Uterus (tissue), 2 donors: ENCODE measurements at regions not wholly inside any gene's neighbourhood (a gene's known extent, or its start where the extent isn't known, plus 50 kb on each side); places are given as distances from the start of the nearest gene placed in this dataset.

ENCODE experiments used
- CTCF ChIP-seq, 4 experiments: fragments of 200-600 bp in 2 of 4; fragments of 450-650 bp in 2 of 4; sonication (generic) in 2 of 4; IDR thresholded peaks; one replicate each; pipeline ENCODE4 v1.5.1; 2016 to 2019; ENCODE audit warnings: antibody characterized with exemption in 4 of 4, mild to moderate bottlenecking in 2 of 4, moderate library complexity in 1 of 4
- POLR2A ChIP-seq, 2 donors: fragments of 450-650 bp; IDR thresholded peaks; one replicate each; pipeline ENCODE4 v1.6.1; 2016; ENCODE audit warnings: antibody characterized with exemption in 2 of 2, mild to moderate bottlenecking in 1 of 2, moderate library complexity in 1 of 2

GRCh38 chr13:72462726-72463125, 264.7 kb downstream of the MZT1 start:
- TF ChIP-seq CTCF (IDR thresholded peaks at IDR 0.05) (no peak), POLR2A (IDR thresholded peaks at IDR 0.05) (no peak)
